LNCAP (cell line): ENCODE measurements at regions not wholly inside any gene's neighbourhood (a gene's known extent, or its start where the extent isn't known, plus 50 kb on each side); places are given as distances from the start of the nearest gene placed in this dataset.

Experiments
- TF ChIP-seq, protein P1 (sequence below): fragments of 450-650 bp; IDR thresholded peaks from 2 replicates; pipeline ENCODE4 v1.5.1; 2017; ENCODE audit warnings: mild to moderate bottlenecking

DNA sequence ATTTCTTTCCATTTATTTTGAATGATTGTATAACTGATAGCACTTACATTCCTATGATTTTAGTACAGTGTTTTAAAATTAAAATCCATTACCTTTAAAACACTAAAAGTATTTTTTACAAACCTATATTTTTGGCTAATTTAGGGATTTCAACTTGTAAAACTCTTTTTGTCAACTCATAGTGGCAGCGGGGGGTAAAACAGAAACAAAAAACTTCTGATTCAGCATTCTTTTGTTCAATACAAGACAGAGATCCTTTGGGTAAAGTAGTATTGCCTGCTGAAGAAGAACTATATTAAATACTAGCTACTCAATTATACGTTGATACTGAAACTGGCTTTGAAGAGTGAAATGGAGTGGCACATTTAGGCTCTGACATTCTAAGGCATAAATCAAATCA is 437.4 kb upstream of the CDH19 start:
- TF ChIP-seq, protein P1, sequence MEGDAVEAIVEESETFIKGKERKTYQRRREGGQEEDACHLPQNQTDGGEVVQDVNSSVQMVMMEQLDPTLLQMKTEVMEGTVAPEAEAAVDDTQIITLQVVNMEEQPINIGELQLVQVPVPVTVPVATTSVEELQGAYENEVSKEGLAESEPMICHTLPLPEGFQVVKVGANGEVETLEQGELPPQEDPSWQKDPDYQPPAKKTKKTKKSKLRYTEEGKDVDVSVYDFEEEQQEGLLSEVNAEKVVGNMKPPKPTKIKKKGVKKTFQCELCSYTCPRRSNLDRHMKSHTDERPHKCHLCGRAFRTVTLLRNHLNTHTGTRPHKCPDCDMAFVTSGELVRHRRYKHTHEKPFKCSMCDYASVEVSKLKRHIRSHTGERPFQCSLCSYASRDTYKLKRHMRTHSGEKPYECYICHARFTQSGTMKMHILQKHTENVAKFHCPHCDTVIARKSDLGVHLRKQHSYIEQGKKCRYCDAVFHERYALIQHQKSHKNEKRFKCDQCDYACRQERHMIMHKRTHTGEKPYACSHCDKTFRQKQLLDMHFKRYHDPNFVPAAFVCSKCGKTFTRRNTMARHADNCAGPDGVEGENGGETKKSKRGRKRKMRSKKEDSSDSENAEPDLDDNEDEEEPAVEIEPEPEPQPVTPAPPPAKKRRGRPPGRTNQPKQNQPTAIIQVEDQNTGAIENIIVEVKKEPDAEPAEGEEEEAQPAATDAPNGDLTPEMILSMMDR = no peak

DNA sequence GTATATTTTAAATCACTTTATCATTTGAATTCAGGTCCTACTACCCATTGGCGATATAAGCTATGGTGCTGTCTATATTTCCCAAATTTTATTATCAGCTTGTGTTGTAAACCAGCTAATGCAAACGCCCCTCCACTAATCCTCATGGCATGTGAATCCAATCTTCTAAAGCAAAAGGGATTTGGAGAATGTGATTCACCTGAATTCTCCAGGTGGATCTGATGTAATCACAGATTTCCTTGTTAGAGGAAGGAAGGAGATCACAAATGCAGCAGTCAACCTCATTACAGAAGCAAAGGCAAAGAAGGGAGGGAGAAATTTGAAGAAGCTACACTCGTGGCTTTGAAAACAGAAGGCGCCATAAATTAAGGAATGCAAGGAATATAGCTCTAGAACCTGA is 431.1 kb upstream of the CDH19 start:
- TF ChIP-seq, protein P1 = no peak

DNA sequence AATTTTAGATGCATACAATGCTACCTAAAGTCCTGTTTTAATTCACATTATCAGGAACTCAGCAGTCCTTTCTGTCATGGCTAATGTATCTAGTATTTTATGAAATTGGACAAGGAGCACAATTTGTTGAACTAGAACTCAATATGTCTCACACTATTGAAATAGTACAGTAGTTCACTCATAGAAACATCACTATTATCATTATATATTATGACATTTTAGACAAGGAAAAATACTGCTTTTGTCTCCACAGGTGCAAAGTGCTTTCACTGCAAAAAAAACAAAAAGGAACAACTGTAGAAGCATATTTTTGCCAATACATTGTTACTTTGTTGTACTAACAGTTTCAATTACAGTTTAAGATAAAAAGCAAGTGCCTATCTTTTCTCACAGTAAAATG is 419.2 kb upstream of the CDH19 start:
- TF ChIP-seq, protein P1 = no peak

DNA sequence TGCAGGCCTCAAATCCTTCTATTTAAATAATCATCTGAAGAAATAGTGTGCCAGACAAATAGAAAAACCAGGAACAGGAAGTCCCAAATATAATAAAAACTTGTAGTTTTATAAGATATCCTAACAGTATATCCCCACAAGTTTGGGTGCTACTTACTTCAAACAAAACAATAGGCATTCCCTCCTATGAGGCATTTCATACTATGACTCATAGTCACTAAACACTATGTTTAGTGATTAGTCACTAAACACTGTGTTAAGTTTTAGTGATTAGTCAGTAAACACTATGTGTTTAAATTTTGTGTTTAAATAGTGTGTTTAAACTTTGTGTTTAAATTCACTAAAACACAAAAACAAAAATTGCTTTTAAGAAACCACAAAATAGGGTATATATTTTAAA is 407.0 kb upstream of the CDH19 start:
- TF ChIP-seq, protein P1 = no peak

DNA sequence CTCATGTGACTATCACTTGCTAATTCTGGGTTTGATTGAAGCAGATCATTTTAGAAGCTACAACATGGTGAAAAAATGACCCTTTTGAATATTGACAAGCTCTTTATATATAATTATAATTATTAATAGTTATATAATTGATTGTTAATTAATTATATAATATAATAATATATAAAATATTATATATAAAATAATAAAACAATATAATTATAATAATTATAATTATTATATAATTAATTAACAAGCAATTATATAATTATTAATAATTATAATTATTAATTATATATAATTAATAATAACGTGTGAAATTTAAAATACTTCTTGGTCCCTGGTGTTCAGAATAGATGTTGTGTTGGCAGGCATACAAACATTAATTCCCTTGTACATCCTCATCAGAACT is 404.1 kb upstream of the CDH19 start:
- TF ChIP-seq, protein P1 = no peak

DNA sequence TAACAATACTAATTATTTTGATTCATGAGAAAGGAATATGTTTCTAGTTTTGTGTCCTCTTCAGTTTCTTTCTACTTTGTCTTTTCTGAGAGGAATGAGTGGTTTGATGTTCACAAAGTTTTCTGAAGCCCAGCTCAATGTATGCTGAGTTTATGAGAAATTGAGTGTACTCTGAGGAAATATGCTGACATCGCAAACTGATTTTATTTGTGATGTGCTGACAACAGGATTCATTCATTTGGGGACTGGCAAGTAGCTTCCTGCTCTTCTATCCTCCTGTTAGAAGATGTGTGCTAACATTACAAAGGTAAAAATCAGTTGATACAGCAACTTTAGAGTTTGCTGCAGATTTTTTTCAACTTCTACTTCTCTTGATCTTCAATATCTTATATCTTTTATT is 403.2 kb upstream of the CDH19 start:
- TF ChIP-seq, protein P1 = no peak

DNA sequence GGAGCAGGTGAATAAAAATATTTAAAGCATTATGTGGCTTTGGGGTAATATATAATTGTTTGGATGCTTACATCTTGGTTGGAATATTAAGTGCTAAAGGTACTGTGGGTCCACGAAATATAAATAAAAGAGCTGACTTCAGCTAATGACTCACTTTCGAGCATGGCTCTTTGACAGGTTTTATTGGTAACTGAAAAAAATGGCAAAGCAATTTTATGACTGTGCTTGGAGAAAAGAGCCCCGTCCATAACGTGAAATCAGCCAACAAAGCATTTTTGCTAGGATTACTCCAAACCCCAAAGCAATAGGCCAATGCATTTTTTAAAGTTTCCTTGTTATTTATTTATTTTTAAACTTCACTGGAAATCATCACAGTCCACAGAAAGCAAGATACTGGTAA is 397.2 kb upstream of the CDH19 start:
- TF ChIP-seq, protein P1 = no peak

DNA sequence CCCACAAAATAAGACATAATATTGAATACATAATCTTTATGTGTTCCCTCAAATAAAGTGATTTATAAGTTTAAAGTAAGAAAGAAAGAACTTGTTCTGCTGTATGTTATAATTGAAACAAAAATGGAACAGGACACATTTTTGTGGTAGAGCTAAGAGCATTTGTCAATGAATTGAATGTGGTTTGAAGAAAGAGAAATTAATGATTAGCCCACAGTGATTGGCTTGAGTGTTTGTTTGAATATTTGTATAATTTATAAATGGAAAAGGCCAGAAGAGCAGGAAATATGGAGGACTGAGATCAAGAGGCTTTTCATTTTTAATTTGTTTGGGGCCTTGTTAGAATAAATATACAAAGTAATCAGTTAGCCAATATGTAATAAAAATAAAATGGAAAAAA is 395.1 kb upstream of the CDH19 start:
- TF ChIP-seq, protein P1 = no peak
